Immature natural killer cell (primary cell): ENCODE measurements at regions not wholly inside any gene's neighbourhood (a gene's known extent, or its start where the extent isn't known, plus 50 kb on each side); places are given as distances from the start of the nearest gene placed in this dataset.

ENCODE experiments used
- DNase-seq, 3 donors: peaks; one replicate each; pipeline ENCODE4 v3.0.0; 2022; ENCODE audit warnings: mixed read lengths in 1 of 3
- H3K27ac Mint-ChIP-seq, 6 donors: one replicate each; pipeline ENCODE4 v1.8.0; 2020; ENCODE audit warnings: mixed read lengths in 6 of 6, mild to moderate bottlenecking in 5 of 6, inconsistent platforms in 4 of 6, moderate library complexity in 3 of 6
- H3K27me3 Mint-ChIP-seq, 3 donors: one replicate each; pipeline ENCODE4 v1.8.0; 2020 to 2021; ENCODE audit warnings: low read depth in 3 of 3, mild to moderate bottlenecking in 3 of 3, mixed read lengths in 3 of 3, moderate library complexity in 3 of 3, inconsistent platforms in 1 of 3
- H3K36me3 Mint-ChIP-seq, 3 donors: one replicate each; pipeline ENCODE4 v1.8.0; 2020; ENCODE audit warnings: mixed read lengths in 3 of 3, inconsistent platforms in 2 of 3, mild to moderate bottlenecking in 2 of 3
- H3K4me1 Mint-ChIP-seq, 2 donors: one replicate each; pipeline ENCODE4 v1.8.0; 2020; ENCODE audit warnings: inconsistent platforms in 2 of 2, mild to moderate bottlenecking in 2 of 2, mixed read lengths in 2 of 2, moderate library complexity in 1 of 2
- H3K4me3 Mint-ChIP-seq, 5 donors: one replicate each; pipeline ENCODE4 v1.8.0; 2020; ENCODE audit warnings: mild to moderate bottlenecking in 5 of 5, mixed read lengths in 5 of 5, inconsistent platforms in 3 of 5, moderate library complexity in 3 of 5
- H3K9me3 Mint-ChIP-seq, 6 donors: one replicate each; pipeline ENCODE4 v1.8.0; 2020; ENCODE audit warnings: mild to moderate bottlenecking in 6 of 6, mixed read lengths in 6 of 6, inconsistent platforms in 4 of 6, moderate library complexity in 3 of 6

- Mint-ChIP-seq H3K36me3 (peaks cover 0 to 4% (median 0%) of the 10 kb centered on the region in 3 donors), H3K4me3 (no peak overlapping the region), H3K9me3 (peaks cover 8 to 61% (median 28%) of the 10 kb centered on the region in 6 donors), H3K27me3 (no peaks in the 10 kb centered on the region), H3K4me1 (no peaks in the 10 kb centered on the region), H3K27ac (no peak overlapping the region)
- DNase-seq, result no peak
These were observed 581.5 kb downstream of the MMUT start for GRCh38 chr6:48881551-48881950.

- Mint-ChIP-seq H3K4me3 (no peak overlapping the region), H3K27me3 (no peaks in the 10 kb centered on the region), H3K36me3 (peaks cover 0 to 2% (median 0%) of the 10 kb centered on the region in 3 donors), H3K4me1 (no peaks in the 10 kb centered on the region), H3K9me3 (peaks cover 3 to 41% (median 16%) of the 10 kb centered on the region in 6 donors), H3K27ac (no peak overlapping the region)
- no peak for DNase-seq
These were observed 593.5 kb downstream of the MMUT start for GRCh38 chr6:48869595-48869994.

GRCh38 chr6:48866682-48867081 lies 596.4 kb downstream of the MMUT start:
- peaks cover 3 to 36% (median 17%) of the 10 kb centered on the region in 6 donors for H3K9me3 Mint-ChIP-seq
- H3K27ac Mint-ChIP-seq, result no peak overlapping the region
- no peaks in the 10 kb centered on the region for H3K36me3 Mint-ChIP-seq
- H3K4me3 Mint-ChIP-seq, result no peak overlapping the region
- no peaks in the 10 kb centered on the region for H3K4me1 Mint-ChIP-seq
- DNase-seq, result no peak
- no peaks in the 10 kb centered on the region for H3K27me3 Mint-ChIP-seq

GRCh38 chr6:48860175-48860574 lies 602.9 kb downstream of the MMUT start:
- Mint-ChIP-seq H3K9me3 (peaks cover 2 to 37% (median 18%) of the 10 kb centered on the region in 6 donors), H3K27me3 (no peaks in the 10 kb centered on the region)

GRCh38 chr6:48859562-48860123 lies 603.4 kb downstream of the MMUT start:
- Mint-ChIP-seq H3K27ac (no peak overlapping the region), H3K27me3 (no peaks in the 10 kb centered on the region), H3K4me1 (no peaks in the 10 kb centered on the region), H3K4me3 (no peak overlapping the region), H3K36me3 (no peaks in the 10 kb centered on the region), H3K9me3 (peaks cover 2 to 34% (median 19%) of the 10 kb centered on the region in 6 donors)
- DNase-seq, result no peak

More at GRCh38 chr6:48860175-48860574, 602.9 kb downstream of the MMUT start:
- no peak for DNase-seq
- Mint-ChIP-seq H3K27ac (no peak overlapping the region), H3K4me1 (no peaks in the 10 kb centered on the region), H3K36me3 (no peaks in the 10 kb centered on the region), H3K4me3 (no peak overlapping the region)

GRCh38 chr6:48845219-48845618 lies 617.8 kb downstream of the MMUT start:
- Mint-ChIP-seq H3K27ac (no peak overlapping the region), H3K27me3 (no peaks in the 10 kb centered on the region), H3K4me1 (no peaks in the 10 kb centered on the region), H3K36me3 (no peaks in the 10 kb centered on the region), H3K9me3 (peaks cover 16 to 58% (median 52%) of the 10 kb centered on the region in 6 donors), H3K4me3 (no peak overlapping the region)
- DNase-seq, result no peak

- Mint-ChIP-seq H3K27ac (no peak overlapping the region), H3K36me3 (no peaks in the 10 kb centered on the region), H3K27me3 (no peaks in the 10 kb centered on the region), H3K9me3 (peaks cover 16 to 58% (median 54%) of the 10 kb centered on the region in 6 donors), H3K4me1 (no peaks in the 10 kb centered on the region), H3K4me3 (no peak overlapping the region)
- DNase-seq, result no peak
These were observed 618.4 kb downstream of the MMUT start for GRCh38 chr6:48844696-48845095.

- Mint-ChIP-seq H3K4me3 (no peak overlapping the region), H3K27ac (no peak overlapping the region), H3K36me3 (no peaks in the 10 kb centered on the region), H3K4me1 (no peaks in the 10 kb centered on the region), H3K27me3 (no peaks in the 10 kb centered on the region), H3K9me3 (peaks cover 13 to 70% (median 50%) of the 10 kb centered on the region in 6 donors)
- no peak for DNase-seq
These were observed 622.2 kb downstream of the MMUT start for GRCh38 chr6:48840896-48841295.

- H3K27me3 Mint-ChIP-seq, result no peaks in the 10 kb centered on the region
- H3K4me3 Mint-ChIP-seq, result no peak overlapping the region
- H3K9me3 Mint-ChIP-seq, result peaks cover 12 to 71% (median 45%) of the 10 kb centered on the region in 6 donors
- no peaks in the 10 kb centered on the region for H3K36me3 Mint-ChIP-seq
- no peak for DNase-seq
- no peaks in the 10 kb centered on the region for H3K4me1 Mint-ChIP-seq
- H3K27ac Mint-ChIP-seq, result no peak overlapping the region
These were observed 623.8 kb downstream of the MMUT start for GRCh38 chr6:48839206-48839605.

GRCh38 chr6:48837744-48838143 lies 625.3 kb downstream of the MMUT start:
- H3K27me3 Mint-ChIP-seq, result no peaks in the 10 kb centered on the region
- DNase-seq, result no peak

GRCh38 chr6:48835421-48835958 lies 627.6 kb downstream of the MMUT start:
- H3K27ac Mint-ChIP-seq, result no peak overlapping the region
- H3K4me1 Mint-ChIP-seq, result no peaks in the 10 kb centered on the region
- no peaks in the 10 kb centered on the region for H3K27me3 Mint-ChIP-seq
- no peak for DNase-seq
- no peaks in the 10 kb centered on the region for H3K36me3 Mint-ChIP-seq
- H3K4me3 Mint-ChIP-seq, result no peak overlapping the region
- peaks cover 10 to 54% (median 17%) of the 10 kb centered on the region in 6 donors for H3K9me3 Mint-ChIP-seq

More at GRCh38 chr6:48837744-48838143, 625.3 kb downstream of the MMUT start:
- Mint-ChIP-seq H3K9me3 (peaks cover 14 to 71% (median 33%) of the 10 kb centered on the region in 6 donors), H3K4me1 (no peaks in the 10 kb centered on the region), H3K36me3 (no peaks in the 10 kb centered on the region), H3K27ac (no peak overlapping the region), H3K4me3 (no peak overlapping the region)

GRCh38 chr6:48834706-48835105 lies 628.3 kb downstream of the MMUT start:
- H3K36me3 Mint-ChIP-seq, result no peaks in the 10 kb centered on the region
- no peaks in the 10 kb centered on the region for H3K4me1 Mint-ChIP-seq
- peaks cover 7 to 48% (median 12%) of the 10 kb centered on the region in 6 donors for H3K9me3 Mint-ChIP-seq
- no peak overlapping the region for H3K4me3 Mint-ChIP-seq
- no peak for DNase-seq
- no peaks in the 10 kb centered on the region for H3K27me3 Mint-ChIP-seq
- H3K27ac Mint-ChIP-seq, result no peak overlapping the region

GRCh38 chr6:48833916-48834315 lies 629.1 kb downstream of the MMUT start:
- Mint-ChIP-seq H3K36me3 (no peaks in the 10 kb centered on the region), H3K4me3 (no peak overlapping the region), H3K27me3 (no peaks in the 10 kb centered on the region), H3K27ac (no peak overlapping the region), H3K4me1 (no peaks in the 10 kb centered on the region), H3K9me3 (peaks cover 7 to 46% (median 10%) of the 10 kb centered on the region in 6 donors)
- DNase-seq, result no peak

GRCh38 chr6:48826901-48827701 lies 636.0 kb downstream of the MMUT start:
- no peaks in the 10 kb centered on the region for H3K4me1 Mint-ChIP-seq
- DNase-seq, result no peak
- no peak overlapping the region for H3K4me3 Mint-ChIP-seq
- H3K36me3 Mint-ChIP-seq, result peaks cover 0 to 2% (median 0%) of the 10 kb centered on the region in 3 donors
- H3K9me3 Mint-ChIP-seq, result peaks cover 9 to 52% (median 18%) of the 10 kb centered on the region in 6 donors
- peaks cover 0 to 3% (median 0%) of the 10 kb centered on the region in 3 donors for H3K27me3 Mint-ChIP-seq
- H3K27ac Mint-ChIP-seq, result no peak overlapping the region
